ENCODE measurements at regions not wholly inside any gene's neighbourhood (a gene's known extent, or its start where the extent isn't known, plus 50 kb on each side); places are given as distances from the start of the nearest gene placed in this dataset.

- ChIA-PET POLR2A (no interaction called here), CTCF (no interaction called here)
- Histone ChIP-seq H4K20me1 (replicated peaks; ENCODE audit: control insufficient read depth, extremely low read depth, insufficient read depth, low read length) (no peaks in the 10 kb centered on the region), H3K9me3 (replicated peaks; ENCODE audit: control insufficient read depth, insufficient read depth, low read length) (peaks cover 1% of the 10 kb centered on the region), H3K4me2 (ENCODE audit: insufficient read depth, low read length) (no peak overlapping the region), H3K79me2 (ENCODE audit: control insufficient read depth, insufficient read depth, low read length) (no peaks in the 10 kb centered on the region), H3K36me3 (ENCODE audit: control insufficient read depth in 2 of 2, extremely low read depth in 1 of 2, insufficient read depth in 2 of 2, low read length in 2 of 2) (no peaks in the 10 kb centered on the region), H3K9me1 (replicated peaks; ENCODE audit: control insufficient read depth, extremely low read depth, insufficient read depth, low read length) (no peaks in the 10 kb centered on the region), H3K9ac (replicated peaks; ENCODE audit: extremely low read depth, insufficient read depth, low read length) (no peak overlapping the region), H3K4me3 (replicated peaks in 1 of 3; ENCODE audit: insufficient read depth in 1 of 3, low read depth in 1 of 3, low read length in 3 of 3) (no peak overlapping the region), H3K27me3 (ENCODE audit: control insufficient read depth in 2 of 2, insufficient read depth in 2 of 2, low read length in 2 of 2) (no peaks in the 10 kb centered on the region), H2AFZ (ENCODE audit: low read depth, low read length) (no peak overlapping the region), H3K4me1 (ENCODE audit: control insufficient read depth, extremely low read depth, insufficient read depth, low read length) (no peaks in the 10 kb centered on the region), H3K27ac (ENCODE audit: insufficient read depth, low read depth, low read length) (no peak overlapping the region)
- intact Hi-C loops (cut with micrococcal nuclease) (no loop called here), dilution Hi-C loops (cut with MboI; ENCODE audit: extremely low pct_ligation_motif_present, low sequenced_read_pairs) (no loop called here)
- no peak for FAIRE-seq
- BruUV-seq (replicated peaks) = no TSS peak
- TF ChIP-seq MYC (IDR thresholded peaks at IDR 0.05; ENCODE audit: low read depth, low read length) = no peak
- TF ChIP-seq EZH2 (IDR thresholded peaks at IDR 0.05; ENCODE audit: borderline replicate concordance, low read depth, low read length, severe bottlenecking) = no peak
- TF ChIP-seq MAX (IDR thresholded peaks at IDR 0.05; ENCODE audit: insufficient read depth, insufficient read length) = no peak
- TF ChIP-seq POLR2A (IDR thresholded peaks at IDR 0.05; ENCODE audit: low read depth, low read length) = no peak
- DNase-seq (ENCODE audit: low read depth, low spot score) = no peak
Observed at GRCh38 chr19:27752530-27753184, 1460.3 kb downstream of the UQCRFS1 start.

- Histone ChIP-seq H3K4me2 (ENCODE audit: insufficient read depth, low read length) (no peak overlapping the region), H3K9ac (replicated peaks; ENCODE audit: extremely low read depth, insufficient read depth, low read length) (no peak overlapping the region), H3K27ac (ENCODE audit: insufficient read depth, low read depth, low read length) (no peak overlapping the region), H4K20me1 (replicated peaks; ENCODE audit: control insufficient read depth, extremely low read depth, insufficient read depth, low read length) (no peaks in the 10 kb centered on the region), H3K9me3 (replicated peaks; ENCODE audit: control insufficient read depth, insufficient read depth, low read length) (peaks cover 1% of the 10 kb centered on the region), H3K4me1 (ENCODE audit: control insufficient read depth, extremely low read depth, insufficient read depth, low read length) (no peaks in the 10 kb centered on the region), H3K27me3 (ENCODE audit: control insufficient read depth in 2 of 2, insufficient read depth in 2 of 2, low read length in 2 of 2) (no peaks in the 10 kb centered on the region), H3K4me3 (replicated peaks in 1 of 3; ENCODE audit: insufficient read depth in 1 of 3, low read depth in 1 of 3, low read length in 3 of 3) (no peak overlapping the region), H2AFZ (ENCODE audit: low read depth, low read length) (no peak overlapping the region), H3K36me3 (ENCODE audit: control insufficient read depth in 2 of 2, extremely low read depth in 1 of 2, insufficient read depth in 2 of 2, low read length in 2 of 2) (no peaks in the 10 kb centered on the region), H3K9me1 (replicated peaks; ENCODE audit: control insufficient read depth, extremely low read depth, insufficient read depth, low read length) (no peaks in the 10 kb centered on the region), H3K79me2 (ENCODE audit: control insufficient read depth, insufficient read depth, low read length) (no peaks in the 10 kb centered on the region)
- BruUV-seq (replicated peaks) = no TSS peak
- ChIA-PET POLR2A (no interaction called here), CTCF (no interaction called here)
- intact Hi-C loops (cut with micrococcal nuclease) = no loop called here
- dilution Hi-C loops (cut with MboI; ENCODE audit: extremely low pct_ligation_motif_present, low sequenced_read_pairs) = no loop called here
- no peak for FAIRE-seq
- TF ChIP-seq POLR2AphosphoS5 (IDR thresholded peaks at IDR 0.05; ENCODE audit: insufficient read depth, low read depth, low read length) (no peak), EZH2 (IDR thresholded peaks at IDR 0.05; ENCODE audit: borderline replicate concordance, low read depth, low read length, severe bottlenecking) (no peak), POLR2A (IDR thresholded peaks at IDR 0.05; ENCODE audit: low read depth, low read length) (no peak)
- DNase-seq (ENCODE audit: low read depth, low spot score) = no peak
Observed at GRCh38 chr19:27751044-27751391, 1461.9 kb downstream of the UQCRFS1 start.

Data from endothelial cell of umbilical vein (primary cell).